Heart right ventricle (tissue), 16 donors: ENCODE measurements at regions not wholly inside any gene's neighbourhood (a gene's known extent, or its start where the extent isn't known, plus 50 kb on each side); places are given as distances from the start of the nearest gene placed in this dataset.

Experiments
- ATAC-seq, 8 donors: fragments of 200-7000 bp; cut with Tn5 transposase; one replicate each; pipeline ENCODE4 v1.9.1; 2020; ENCODE audit warnings: mild to moderate bottlenecking in 8 of 8, moderate library complexity in 8 of 8, moderate number of reproducible peaks in 1 of 8
- DNase-seq, 2 donors: peaks; one replicate each; pipeline ENCODE4 v3.0.0-alpha.2; 2020
- H3K27ac ChIP-seq, 10 donors: fragments of 200-600 bp; sonication (generic) in 2 of 10; one replicate each; pipeline versions ENCODE4 v1.5.0 to v1.8.0; 2020 to 2022; ENCODE audit warnings: mild to moderate bottlenecking in 3 of 10
- H3K27me3 ChIP-seq, 7 donors: fragments of 200-600 bp; one replicate each; pipeline ENCODE4 v1.8.0; 2021 to 2022; ENCODE audit warnings: mild to moderate bottlenecking in 2 of 7
- H3K36me3 ChIP-seq, 9 donors: fragments of 200-600 bp; sonication (generic) in 1 of 9; one replicate each; pipeline versions ENCODE4 v1.5.0 to v1.8.0; 2020 to 2022; ENCODE audit warnings: mild to moderate bottlenecking in 2 of 9
- H3K4me1 ChIP-seq, 9 donors: fragments of 200-600 bp; sonication (generic) in 1 of 9; one replicate each; pipeline versions ENCODE4 v1.5.0 to v1.8.0; 2020 to 2022; ENCODE audit warnings: mild to moderate bottlenecking in 4 of 9
- H3K4me3 ChIP-seq, 10 donors: fragments of 200-600 bp; sonication (generic) in 2 of 10; one replicate each; pipeline versions ENCODE4 v1.5.0 to v1.8.0; 2020 to 2022; ENCODE audit warnings: mild to moderate bottlenecking in 7 of 10, moderate library complexity in 2 of 10
- H3K9me3 ChIP-seq, 11 donors: fragments of 200-600 bp in 10 of 11; sonication (generic) in 2 of 11; one replicate each; pipeline versions ENCODE4 v1.5.0 to v1.8.0; 2013 to 2022; ENCODE audit warnings: mild to moderate bottlenecking in 2 of 11, control low read depth in 1 of 11, moderate library complexity in 1 of 11
- CTCF ChIP-seq, 9 donors: fragments of 200-600 bp; sonication (generic) in 2 of 9; IDR thresholded peaks; one replicate each; pipeline versions ENCODE4 v1.5.0 to v1.8.0; 2021 to 2022; ENCODE audit warnings: antibody characterized with exemption in 9 of 9, mild to moderate bottlenecking in 5 of 9, moderate library complexity in 1 of 9
- WGBS, 2 donors: extraction: QIAGEN DNeasy Blood & Tissue Kit; methylation state at CpG; one replicate each; pipeline ENCODE4 v1.1.7; 2013; ENCODE audit warnings: inconsistent platforms in 1 of 2; 5-methylcytosine and 5-hydroxymethylcytosine counted together
- intact Hi-C, 10 donors: fragments of 100-400 bp; cut with DNase I; formaldehyde crosslinking; loops; one replicate each; pipeline versions ENCODE4 v1.11.1 to v1.14.2; 2022
- donor health status: Arrhythmogenic right ventricular cardiomyopathy.
- donor health status: ischemic (EF 13 %, LVEDD 7.1; RV severe dilation, severe dysfunction).
- donor health status: healthy with polysubstance abuse.
- donor health status: DM: no; HTN: yes; CAD: no.
- donor health status: DM: no; HTN: no; CAD: no.
- donor health status: ischemic (EF 25% LVEDD 6.9; RV normal size, moderate dysfunction).
- donor health status: ischemic (EF 25% LVEDD 5.7; RV mildly dilated, moderate dysfunction).
- donor health status: healthy.
- donor health status: DM: yes; HTN: yes; CAD: no.
- donor health status: Ischemic cardiomyopathy.
- donor health status: ischemic (EF 35%, LVEDD 5.7; RV mildly dilated, moderate dysfunction).
- donor health status: nonischemic (EF 11% LVEDD 7.7; RV severe dilation, severe dysfunction).
- donor health status: DM: yes; HTN: yes; CAD: no.
- donor health status: PGD.
- donor health status: ischemic (EF 29% LVEDD 5.4; RV normal size, mild dysfunction).
- donor health status: nonischemic (EF 23%, LVEDD 6.1; RV moderate dilation, normal function).

GRCh38 chr5:145429170-145429569, 406.0 kb downstream of the PRELID2 start:
- no peak overlapping the region for H3K4me3 ChIP-seq
- no peaks in the 10 kb centered on the region for H3K36me3 ChIP-seq
- ATAC-seq: no peak
- H3K4me1 ChIP-seq: no peaks in the 10 kb centered on the region
- peaks cover 0 to 13% (median 0%) of the 10 kb centered on the region in 11 donors for H3K9me3 ChIP-seq
- no peak for TF ChIP-seq CTCF (IDR thresholded peaks at IDR 0.05)
- 77 to 81% methylated on average over 3 of the region's 3 CpGs for WGBS, 2 donors
- H3K27ac ChIP-seq: no peak overlapping the region
- H3K27me3 ChIP-seq: no peaks in the 10 kb centered on the region
- DNase-seq: no peak
- intact Hi-C loops: no loop called here

GRCh38 chr5:145408048-145408341, 427.1 kb downstream of the PRELID2 start:
- no peak for ATAC-seq

DNA sequence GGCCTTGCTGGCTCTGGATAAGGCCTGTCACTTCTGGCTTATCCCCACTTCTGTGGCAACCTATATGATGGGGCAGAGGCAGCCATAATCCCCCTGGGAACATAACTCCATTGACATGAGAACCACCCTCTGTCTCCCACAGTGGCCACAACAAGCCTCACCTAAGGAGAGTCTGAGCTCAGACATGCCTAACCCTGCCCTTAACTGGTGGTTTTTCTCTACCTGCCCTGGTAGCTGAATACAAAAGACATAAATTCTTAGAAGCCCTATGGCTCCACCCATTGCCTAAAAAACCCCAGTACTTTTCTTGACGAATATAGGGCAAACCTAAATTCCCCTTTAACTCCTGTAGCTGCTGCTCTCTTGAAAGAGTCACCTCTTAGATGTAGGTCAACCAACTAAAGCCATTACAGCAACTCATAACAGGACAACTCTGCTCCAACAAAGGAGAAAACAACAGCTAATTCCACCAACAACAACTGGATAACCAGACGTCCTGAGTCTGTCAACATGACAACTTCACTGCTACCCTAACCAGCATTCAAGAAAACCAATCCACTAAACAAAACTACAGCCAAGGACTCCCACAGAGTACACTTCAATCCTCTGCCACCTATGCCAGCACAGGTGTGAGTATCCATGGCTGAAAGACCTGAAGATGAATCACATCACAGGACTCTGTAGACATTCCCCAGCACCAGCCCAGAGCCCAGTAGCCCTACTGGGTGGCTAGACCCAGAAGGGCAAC, 427.7 kb downstream of the PRELID2 start:
- ATAC-seq (no peak), DNase-seq (no peak)
- Histone ChIP-seq H3K4me1 (no peaks in the 10 kb centered on the region), H3K4me3 (no peak overlapping the region), H3K27ac (no peak overlapping the region), H3K9me3 (peaks cover 0 to 63% (median 21%) of the 10 kb centered on the region in 11 donors), H3K36me3 (no peaks in the 10 kb centered on the region), H3K27me3 (no peaks in the 10 kb centered on the region)
- intact Hi-C loops: no loop called here
- 74 to 75% methylated on average over 2 of the region's 2 CpGs for WGBS, 2 donors
- no peak for TF ChIP-seq CTCF (IDR thresholded peaks at IDR 0.05)

More at GRCh38 chr5:145408048-145408341, 427.1 kb downstream of the PRELID2 start:
- peaks cover 0 to 68% (median 24%) of the 10 kb centered on the region in 11 donors for H3K9me3 ChIP-seq
- H3K4me3 ChIP-seq: no peak overlapping the region
- no peak for TF ChIP-seq CTCF (IDR thresholded peaks at IDR 0.05)
- H3K27me3 ChIP-seq: no peaks in the 10 kb centered on the region
- no peak for DNase-seq
- no peaks in the 10 kb centered on the region for H3K36me3 ChIP-seq
- WGBS, 2 donors: 85 to 93% methylated on average over 1 of the region's 1 CpG
- H3K27ac ChIP-seq: no peak overlapping the region
- no peaks in the 10 kb centered on the region for H3K4me1 ChIP-seq
- intact Hi-C loops: no loop called here

DNA sequence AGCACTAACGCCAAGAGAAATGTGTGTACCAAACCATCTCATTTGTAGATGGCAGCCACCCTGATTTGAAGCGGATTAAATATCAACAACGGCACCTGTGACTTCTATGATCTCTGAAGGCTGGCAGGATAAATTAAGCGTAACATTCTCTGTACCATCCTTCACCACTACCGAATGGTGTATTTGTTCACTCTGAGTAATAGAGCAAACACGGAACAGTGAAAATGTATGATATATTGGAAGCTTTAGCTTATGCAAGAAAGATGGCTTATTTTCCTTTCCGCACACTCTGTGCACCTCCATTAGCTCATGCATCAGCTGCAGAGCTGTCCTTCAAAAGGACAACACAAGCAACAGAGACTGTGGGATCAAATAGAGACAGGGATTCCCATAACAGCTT, 431.1 kb downstream of the PRELID2 start:
- 94 to 95% methylated on average over 7 of the region's 7 CpGs for WGBS, 2 donors
- Histone ChIP-seq H3K27ac (no peak overlapping the region), H3K4me3 (no peak overlapping the region), H3K36me3 (no peaks in the 10 kb centered on the region), H3K4me1 (no peaks in the 10 kb centered on the region), H3K27me3 (no peaks in the 10 kb centered on the region), H3K9me3 (peaks cover 0 to 29% (median 6%) of the 10 kb centered on the region in 11 donors)
- ATAC-seq (no peak), DNase-seq (no peak)
- no peak for TF ChIP-seq CTCF (IDR thresholded peaks at IDR 0.05)
- intact Hi-C loops: no loop called here
